Keratinocyte (primary cell): ENCODE measurements at regions not wholly inside any gene's neighbourhood (a gene's known extent, or its start where the extent isn't known, plus 50 kb on each side); places are given as distances from the start of the nearest gene placed in this dataset.

Experiments
- DNase-seq: peaks from one replicate; pipeline ENCODE4 v3.0.0-alpha.2; 2011; ENCODE audit warnings: low read depth, missing footprints, low spot score
- FAIRE-seq: peaks from 2 replicates; lab custom pipeline; 2011; peaks lifted over from hg19 to GRCh38; lab: Jason Lieb, UNC
- H2AFZ ChIP-seq: 2 replicates; pipeline ENCODE4 v1.6.0; 2012; ENCODE audit warnings: low read length, control low read depth, inconsistent platforms; ENCODE audit not compliant: control insufficient read depth
- H3K27ac ChIP-seq: 2 replicates; pipeline ENCODE4 v1.5.1; 2011; ENCODE audit warnings: low read length; ENCODE audit not compliant: control insufficient read depth, insufficient read depth
- H3K27me3 ChIP-seq: 3 replicates; pipeline ENCODE4 v1.6.0; 2011; ENCODE audit warnings: low read length; ENCODE audit not compliant: control insufficient read depth, insufficient read depth; ENCODE audit errors: extremely low read depth
- H3K36me3 ChIP-seq, 2 experiments: 2 replicates in 1 of 2; 3 replicates in 1 of 2; pipeline ENCODE4 v1.5.1; 2011; ENCODE audit warnings: low read length in 2 of 2, mild to moderate bottlenecking in 1 of 2; ENCODE audit not compliant: control insufficient read depth in 2 of 2, insufficient read depth in 2 of 2; ENCODE audit errors: extremely low read depth in 1 of 2
- H3K4me1 ChIP-seq: 3 replicates; pipeline ENCODE4 v1.5.1; 2011; ENCODE audit warnings: low read length; ENCODE audit not compliant: control insufficient read depth, insufficient read depth; ENCODE audit errors: extremely low read depth
- H3K4me2 ChIP-seq: 3 replicates; pipeline ENCODE4 v1.6.0; 2011; ENCODE audit warnings: low read depth, low read length; ENCODE audit not compliant: control insufficient read depth, insufficient read depth; ENCODE audit errors: extremely low read depth
- H3K4me3 ChIP-seq, 3 experiments: fragments of 200-600 bp in 1 of 3; sonication (generic) in 1 of 3; 2 replicates in 2 of 3; 3 replicates in 1 of 3; pipeline ENCODE4 v1.5.1; 2011 to 2016; ENCODE audit warnings: low read length in 3 of 3, mild to moderate bottlenecking in 3 of 3, control low read depth in 2 of 3, inconsistent platforms in 1 of 3, low read depth in 1 of 3, mixed read lengths in 1 of 3, mixed run types in 1 of 3, moderate library complexity in 1 of 3; ENCODE audit not compliant: control insufficient read depth in 2 of 3, insufficient read depth in 2 of 3; ENCODE audit errors: extremely low read depth in 1 of 3
- H3K79me2 ChIP-seq: 2 replicates; pipeline ENCODE4 v1.6.0; 2012; ENCODE audit warnings: low read length; ENCODE audit not compliant: control insufficient read depth, insufficient read depth
- H3K9ac ChIP-seq: 3 replicates; pipeline ENCODE4 v1.6.0; 2011; ENCODE audit warnings: low read length; ENCODE audit not compliant: control insufficient read depth, insufficient read depth; ENCODE audit errors: extremely low read depth
- H3K9me1 ChIP-seq: 3 replicates; pipeline ENCODE4 v1.6.0; 2011; ENCODE audit warnings: low read length; ENCODE audit not compliant: control insufficient read depth, insufficient read depth; ENCODE audit errors: extremely low read depth
- H3K9me3 ChIP-seq: 2 replicates; pipeline ENCODE4 v1.5.1; 2012; ENCODE audit warnings: low read depth, low read length; ENCODE audit not compliant: control insufficient read depth
- H4K20me1 ChIP-seq: 3 replicates; pipeline ENCODE4 v1.6.0; 2011; ENCODE audit warnings: low read length; ENCODE audit not compliant: control insufficient read depth, insufficient read depth; ENCODE audit errors: extremely low read depth
- CTCF ChIP-seq, 3 experiments: IDR thresholded peaks in 1 of 3; conservative IDR thresholded peaks in 1 of 3; optimal IDR thresholded peaks in 1 of 3; 2 replicates in 2 of 3; 3 replicates in 1 of 3; pipeline versions ENCODE3 to v1.5.1; 2011; ENCODE audit warnings: low read length in 3 of 3, mild to moderate bottlenecking in 3 of 3, moderate library complexity in 2 of 3, control low read depth in 1 of 3, inconsistent platforms in 1 of 3; ENCODE audit not compliant: insufficient read depth in 2 of 3; ENCODE audit errors: extremely low read depth in 1 of 3
- EZH2 ChIP-seq: IDR thresholded peaks from one replicate; pipeline ENCODE4 v1.6.1; 2012; ENCODE audit warnings: inconsistent platforms, mild to moderate bottlenecking, low read length, moderate library complexity
- dilution Hi-C: fragments of 300-500 bp; cut with MboI; formaldehyde crosslinking; loops from one replicate; pipeline ENCODE4 v1.7.0; 2020; ENCODE audit warnings: low sequenced_read_pairs; ENCODE audit not compliant: extremely low pct_ligation_motif_present

- H3K4me2 ChIP-seq = no peak overlapping the region
- DNase-seq (no peak), FAIRE-seq (no peak)
- H3K4me3 ChIP-seq = no peak overlapping the region
- H2AFZ ChIP-seq = no peak overlapping the region
- no peaks in the 10 kb centered on the region for H3K79me2 ChIP-seq
- peaks cover 27% of the 10 kb centered on the region for H3K4me1 ChIP-seq
- no peak overlapping the region for H3K9ac ChIP-seq
- no peaks in the 10 kb centered on the region for H3K36me3 ChIP-seq
- H3K27ac ChIP-seq = no peak overlapping the region
- no peaks in the 10 kb centered on the region for H3K9me3 ChIP-seq
- no peak for TF ChIP-seq EZH2
- no peak for TF ChIP-seq CTCF (optimal IDR thresholded peaks at IDR 0.05 in 1 of 3, IDR thresholded peaks at IDR 0.05 in 1 of 3, conservative IDR thresholded peaks at IDR 0.05 in 1 of 3; ENCODE audit: extremely low read depth in 1 of 3, insufficient read depth in 2 of 3, low read length in 3 of 3)
- no peaks in the 10 kb centered on the region for H4K20me1 ChIP-seq
- no peaks in the 10 kb centered on the region for H3K9me1 ChIP-seq
- dilution Hi-C loops = no loop called here
- H3K27me3 ChIP-seq = no peaks in the 10 kb centered on the region
Measured at GRCh38 chr13:84447640-84447978, 565.3 kb upstream of the SLITRK1 start.

- no peaks in the 10 kb centered on the region for H4K20me1 ChIP-seq
- no peak overlapping the region for H3K4me2 ChIP-seq
- H3K4me1 ChIP-seq = peaks cover 27% of the 10 kb centered on the region
- no peak overlapping the region for H3K9ac ChIP-seq
- H3K9me1 ChIP-seq = no peaks in the 10 kb centered on the region
- no peak overlapping the region for H3K4me3 ChIP-seq
- H2AFZ ChIP-seq = no peak overlapping the region
- no peak for TF ChIP-seq EZH2
- no peak for TF ChIP-seq CTCF (optimal IDR thresholded peaks at IDR 0.05 in 1 of 3, IDR thresholded peaks at IDR 0.05 in 1 of 3, conservative IDR thresholded peaks at IDR 0.05 in 1 of 3; ENCODE audit: extremely low read depth in 1 of 3, insufficient read depth in 2 of 3, low read length in 3 of 3)
- DNase-seq (no peak), FAIRE-seq (no peak)
- H3K9me3 ChIP-seq = no peaks in the 10 kb centered on the region
- no peaks in the 10 kb centered on the region for H3K79me2 ChIP-seq
- H3K27ac ChIP-seq = no peak overlapping the region
- H3K36me3 ChIP-seq = no peaks in the 10 kb centered on the region
- dilution Hi-C loops = no loop called here
- H3K27me3 ChIP-seq = no peaks in the 10 kb centered on the region
Measured at GRCh38 chr13:84446972-84447639, 564.8 kb upstream of the SLITRK1 start.
